KBM-7 (cell line): ENCODE measurements at regions not wholly inside any gene's neighbourhood (a gene's known extent, or its start where the extent isn't known, plus 50 kb on each side); places are given as distances from the start of the nearest gene placed in this dataset.

ENCODE experiments used
- DNase-seq: peaks from one replicate; pipeline ENCODE4 v3.0.0-alpha.2; 2015
- in situ Hi-C: fragments of 300-500 bp; cut with MboI; formaldehyde crosslinking; loops from 2 replicates; pipeline ENCODE4 v1.14.3; 2020; ENCODE audit warnings: low sequenced_read_pairs, low pct_unique_long_range_greater_than_20kb, mixed read lengths

GRCh38 chr1:87165177-87165576 is 163.5 kb upstream of the LMO4 start:
- in situ Hi-C loops, result no loop called here
- no peak for DNase-seq

- in situ Hi-C loops, result no loop called here
- no peak for DNase-seq
Observed at GRCh38 chr1:87167157-87167789, 161.4 kb upstream of the LMO4 start.

GRCh38 chr1:87167848-87168525 is 160.7 kb upstream of the LMO4 start:
- DNase-seq, result no peak
- in situ Hi-C loops, result no loop called here

- in situ Hi-C loops, result no loop called here
- DNase-seq, result no peak
Observed at GRCh38 chr1:87169263-87169910, 159.3 kb upstream of the LMO4 start.

GRCh38 chr1:87170157-87170556 is 158.5 kb upstream of the LMO4 start:
- DNase-seq, result no peak
- in situ Hi-C loops, result no loop called here

- no peak for DNase-seq
- in situ Hi-C loops, result no loop called here
Observed at GRCh38 chr1:87170931-87171598, 157.6 kb upstream of the LMO4 start.

- in situ Hi-C loops, result no loop called here
- DNase-seq, result no peak
Observed at GRCh38 chr1:87173231-87173630, 155.4 kb upstream of the LMO4 start.

GRCh38 chr1:87174724-87175245 is 153.9 kb upstream of the LMO4 start:
- in situ Hi-C loops, result no loop called here

GRCh38 chr1:87176087-87176486 is 152.6 kb upstream of the LMO4 start:
- no peak for DNase-seq
- in situ Hi-C loops, result no loop called here

More at GRCh38 chr1:87174724-87175245, 153.9 kb upstream of the LMO4 start:
- DNase-seq, result no peak

- peak; percentile 70 for DNase-seq
- in situ Hi-C loops, result no loop called here
Observed at GRCh38 chr1:87176514-87176913, 152.2 kb upstream of the LMO4 start.

GRCh38 chr1:87178441-87178840 is 150.2 kb upstream of the LMO4 start:
- no peak for DNase-seq
- in situ Hi-C loops, result no loop called here

- in situ Hi-C loops, result no loop called here
- DNase-seq, result peak; percentile 28
Observed at GRCh38 chr1:87179076-87179810, 149.4 kb upstream of the LMO4 start.

- DNase-seq, result peak; percentile 75
- in situ Hi-C loops, result no loop called here
Observed at GRCh38 chr1:87179851-87180519, 148.7 kb upstream of the LMO4 start.

GRCh38 chr1:87180682-87181081 is 148.0 kb upstream of the LMO4 start:
- DNase-seq, result no peak
- in situ Hi-C loops, result no loop called here

GRCh38 chr1:87182611-87183010 is 146.1 kb upstream of the LMO4 start:
- in situ Hi-C loops, result no loop called here
- no peak for DNase-seq

- no peak for DNase-seq
- in situ Hi-C loops, result no loop called here
Observed at GRCh38 chr1:87185077-87185476, 143.6 kb upstream of the LMO4 start.

- no peak for DNase-seq
- in situ Hi-C loops, result no loop called here
Observed at GRCh38 chr1:87186346-87186745, 142.3 kb upstream of the LMO4 start.

- in situ Hi-C loops, result no loop called here
- DNase-seq, result no peak
Observed at GRCh38 chr1:87188640-87189039, 140.0 kb upstream of the LMO4 start.

GRCh38 chr1:87190402-87190801 is 138.3 kb upstream of the LMO4 start:
- DNase-seq, result no peak
- in situ Hi-C loops, result no loop called here
